ENCODE measurements at regions not wholly inside any gene's neighbourhood (a gene's known extent, or its start where the extent isn't known, plus 50 kb on each side); places are given as distances from the start of the nearest gene placed in this dataset.

GRCh38 chr1:78408810-78409209 lies 82.0 kb upstream of the PTGFR start:
- DNase-seq (ENCODE audit: low read depth), result no peak
- H3K36me3 ChIP-seq (ENCODE audit: control insufficient read depth, insufficient read depth, low read length), result no peaks in the 10 kb centered on the region
- TF ChIP-seq, protein P1, sequence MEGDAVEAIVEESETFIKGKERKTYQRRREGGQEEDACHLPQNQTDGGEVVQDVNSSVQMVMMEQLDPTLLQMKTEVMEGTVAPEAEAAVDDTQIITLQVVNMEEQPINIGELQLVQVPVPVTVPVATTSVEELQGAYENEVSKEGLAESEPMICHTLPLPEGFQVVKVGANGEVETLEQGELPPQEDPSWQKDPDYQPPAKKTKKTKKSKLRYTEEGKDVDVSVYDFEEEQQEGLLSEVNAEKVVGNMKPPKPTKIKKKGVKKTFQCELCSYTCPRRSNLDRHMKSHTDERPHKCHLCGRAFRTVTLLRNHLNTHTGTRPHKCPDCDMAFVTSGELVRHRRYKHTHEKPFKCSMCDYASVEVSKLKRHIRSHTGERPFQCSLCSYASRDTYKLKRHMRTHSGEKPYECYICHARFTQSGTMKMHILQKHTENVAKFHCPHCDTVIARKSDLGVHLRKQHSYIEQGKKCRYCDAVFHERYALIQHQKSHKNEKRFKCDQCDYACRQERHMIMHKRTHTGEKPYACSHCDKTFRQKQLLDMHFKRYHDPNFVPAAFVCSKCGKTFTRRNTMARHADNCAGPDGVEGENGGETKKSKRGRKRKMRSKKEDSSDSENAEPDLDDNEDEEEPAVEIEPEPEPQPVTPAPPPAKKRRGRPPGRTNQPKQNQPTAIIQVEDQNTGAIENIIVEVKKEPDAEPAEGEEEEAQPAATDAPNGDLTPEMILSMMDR (IDR thresholded peaks at IDR 0.05; ENCODE audit: insufficient read depth, low read length, poor library complexity, severe bottlenecking), result no peak
- H3K27me3 ChIP-seq (ENCODE audit: control insufficient read depth, insufficient read depth, low read length), result no peaks in the 10 kb centered on the region
- no peak overlapping the region for H3K4me3 ChIP-seq (ENCODE audit: low read depth, low read length)

DNA sequence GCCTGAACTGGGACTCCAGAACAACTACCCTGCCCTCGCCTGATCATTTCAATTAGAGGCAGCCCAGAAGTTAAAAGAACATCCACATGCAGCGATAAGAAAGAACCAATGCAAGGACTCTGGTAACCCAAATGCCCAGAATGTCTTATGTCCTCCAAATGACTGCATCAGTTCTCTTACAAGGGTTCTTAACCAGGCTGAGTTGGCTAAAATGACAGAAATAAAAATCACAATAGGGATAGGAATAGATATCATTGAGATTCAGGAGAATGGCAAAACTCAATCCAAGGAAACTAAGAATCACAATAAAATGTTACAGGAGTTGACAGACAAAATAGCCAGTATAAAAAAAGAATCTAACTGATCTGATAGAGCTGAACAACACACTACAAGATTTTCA lies 80.1 kb upstream of the PTGFR start:
- DNase-seq (ENCODE audit: low read depth), result no peak
- TF ChIP-seq, protein P1 (IDR thresholded peaks at IDR 0.05; ENCODE audit: insufficient read depth, low read length, poor library complexity, severe bottlenecking), result no peak
- Histone ChIP-seq H3K4me3 (ENCODE audit: low read depth, low read length) (no peak overlapping the region), H3K36me3 (ENCODE audit: control insufficient read depth, insufficient read depth, low read length) (no peaks in the 10 kb centered on the region), H3K27me3 (ENCODE audit: control insufficient read depth, insufficient read depth, low read length) (no peaks in the 10 kb centered on the region)

DNA sequence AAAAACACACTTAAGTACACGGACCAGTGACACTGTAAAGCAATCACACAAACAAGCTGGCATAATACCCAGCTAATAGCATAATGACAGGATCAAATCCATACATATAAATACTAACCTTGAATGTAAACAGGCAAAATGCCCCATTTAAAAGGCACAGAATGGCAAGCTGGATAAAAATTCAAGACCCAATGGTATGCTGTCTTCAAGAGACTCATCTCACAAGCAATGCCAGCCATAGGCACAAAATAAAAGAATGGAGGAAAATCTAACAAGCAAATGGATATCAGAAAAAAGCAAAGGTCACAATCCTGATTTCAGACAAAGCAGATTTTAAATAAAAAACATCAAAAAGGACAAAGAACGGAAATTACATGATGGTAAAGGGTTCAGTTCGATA lies 79.1 kb upstream of the PTGFR start:
- no peaks in the 10 kb centered on the region for H3K36me3 ChIP-seq (ENCODE audit: control insufficient read depth, insufficient read depth, low read length)
- H3K4me3 ChIP-seq (ENCODE audit: low read depth, low read length), result no peak overlapping the region
- no peaks in the 10 kb centered on the region for H3K27me3 ChIP-seq (ENCODE audit: control insufficient read depth, insufficient read depth, low read length)
- TF ChIP-seq, protein P1 (IDR thresholded peaks at IDR 0.05; ENCODE audit: insufficient read depth, low read length, poor library complexity, severe bottlenecking), result no peak
- no peak for DNase-seq (ENCODE audit: low read depth)

DNA sequence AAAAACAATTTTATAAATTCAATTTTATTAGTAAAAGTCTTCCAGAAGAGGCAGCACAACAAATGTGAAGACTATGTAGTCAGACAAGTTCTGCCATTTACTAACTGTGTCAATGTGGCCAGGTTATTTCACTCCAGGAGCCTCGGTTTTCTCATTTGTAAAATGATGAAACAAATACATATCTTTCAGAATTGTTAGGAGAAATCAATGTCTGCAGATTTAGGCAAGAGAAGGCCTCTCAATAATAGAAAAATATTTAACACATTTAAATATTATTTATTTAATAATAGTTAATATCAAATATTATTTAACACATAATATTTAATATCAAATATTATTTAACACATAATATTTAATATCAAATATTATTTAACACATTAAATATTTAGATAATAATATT lies 75.6 kb upstream of the PTGFR start:
- no peak overlapping the region for H3K4me3 ChIP-seq (ENCODE audit: low read depth, low read length)
- DNase-seq (ENCODE audit: low read depth), result no peak
- TF ChIP-seq, protein P1 (IDR thresholded peaks at IDR 0.05; ENCODE audit: insufficient read depth, low read length, poor library complexity, severe bottlenecking), result no peak
- no peaks in the 10 kb centered on the region for H3K36me3 ChIP-seq (ENCODE audit: control insufficient read depth, insufficient read depth, low read length)
- no peaks in the 10 kb centered on the region for H3K27me3 ChIP-seq (ENCODE audit: control insufficient read depth, insufficient read depth, low read length)

DNA sequence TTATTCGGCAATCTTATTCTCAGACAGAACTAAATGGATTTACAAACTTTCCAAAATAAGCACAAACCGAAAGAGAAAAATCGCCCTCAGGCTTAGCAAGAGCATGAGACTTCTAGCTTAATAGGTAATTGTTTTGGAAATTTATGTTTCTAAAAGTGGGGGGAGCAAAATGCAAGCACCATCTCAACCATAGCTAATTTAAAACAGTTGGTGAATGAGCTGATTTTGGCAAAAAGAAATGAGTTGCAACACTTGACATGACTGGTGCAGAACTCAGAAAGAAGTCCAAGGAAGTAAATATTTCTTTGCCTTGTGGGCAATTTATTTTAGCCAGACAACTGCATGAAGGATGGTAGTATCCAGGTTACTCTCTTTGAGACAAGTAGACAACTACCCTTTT lies 71.5 kb upstream of the PTGFR start:
- H3K36me3 ChIP-seq (ENCODE audit: control insufficient read depth, insufficient read depth, low read length), result no peaks in the 10 kb centered on the region
- no peak for DNase-seq (ENCODE audit: low read depth)
- TF ChIP-seq, protein P1 (IDR thresholded peaks at IDR 0.05; ENCODE audit: insufficient read depth, low read length, poor library complexity, severe bottlenecking), result no peak
- H3K4me3 ChIP-seq (ENCODE audit: low read depth, low read length), result no peak overlapping the region
- no peaks in the 10 kb centered on the region for H3K27me3 ChIP-seq (ENCODE audit: control insufficient read depth, insufficient read depth, low read length)

DNA sequence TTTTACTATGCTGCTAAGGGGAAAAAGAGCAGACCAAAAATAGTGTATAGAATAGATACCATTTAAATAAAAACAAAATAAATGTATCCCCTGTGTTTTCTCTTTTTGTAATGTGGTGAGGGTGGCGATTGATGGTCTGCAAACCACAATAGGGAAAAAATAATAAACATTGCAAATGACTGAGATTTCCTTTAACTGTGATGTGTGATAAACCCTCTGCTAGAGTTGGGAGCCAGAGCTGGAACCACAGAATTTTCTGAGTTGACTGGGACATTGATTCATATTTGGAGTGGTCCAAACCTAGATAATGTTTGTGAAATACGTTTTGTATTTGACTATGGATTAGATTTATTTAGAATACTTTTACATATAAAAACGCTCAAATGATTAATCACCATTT lies 70.6 kb upstream of the PTGFR start:
- Histone ChIP-seq H3K36me3 (ENCODE audit: control insufficient read depth, insufficient read depth, low read length) (no peaks in the 10 kb centered on the region), H3K27me3 (ENCODE audit: control insufficient read depth, insufficient read depth, low read length) (no peaks in the 10 kb centered on the region), H3K4me3 (ENCODE audit: low read depth, low read length) (no peak overlapping the region)
- TF ChIP-seq, protein P1 (IDR thresholded peaks at IDR 0.05; ENCODE audit: insufficient read depth, low read length, poor library complexity, severe bottlenecking), result no peak
- no peak for DNase-seq (ENCODE audit: low read depth)
